ENCODE measurements at regions not wholly inside any gene's neighbourhood (a gene's known extent, or its start where the extent isn't known, plus 50 kb on each side); places are given as distances from the start of the nearest gene placed in this dataset.

DNA sequence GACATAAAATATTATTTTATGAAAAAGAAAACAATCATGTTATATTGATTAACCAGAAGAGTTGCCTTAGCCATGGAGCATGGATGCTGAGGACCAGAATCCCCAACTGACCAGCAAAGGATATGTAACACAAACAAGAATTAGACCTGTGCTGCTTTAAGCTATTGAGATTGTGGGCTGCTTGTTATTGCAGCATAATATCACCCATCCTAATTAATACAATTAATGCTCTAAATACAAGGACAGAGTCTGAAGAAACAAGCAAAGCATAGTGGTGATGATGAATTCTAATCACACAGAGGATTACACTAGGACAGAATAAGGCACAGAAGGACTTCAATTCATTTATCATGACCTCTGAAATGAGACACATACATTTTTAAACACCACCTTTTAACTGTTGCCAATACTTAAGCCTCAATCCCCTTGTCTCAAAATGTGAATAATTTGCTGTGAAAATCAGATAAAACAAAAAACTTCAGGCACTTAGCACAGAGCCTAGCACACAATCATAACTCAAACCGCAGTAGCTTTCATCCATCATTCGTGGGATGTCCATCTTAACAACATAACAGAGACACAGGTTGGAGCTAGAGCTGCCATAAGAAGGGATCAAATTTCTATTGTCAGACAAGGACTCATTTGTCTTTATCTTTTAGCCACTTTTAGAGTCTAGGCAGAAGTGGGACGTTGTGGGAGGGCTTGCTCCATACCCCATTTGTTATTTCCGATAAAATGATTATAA, 449.6 kb upstream of the DCN start:
- TF ChIP-seq, protein P1, sequence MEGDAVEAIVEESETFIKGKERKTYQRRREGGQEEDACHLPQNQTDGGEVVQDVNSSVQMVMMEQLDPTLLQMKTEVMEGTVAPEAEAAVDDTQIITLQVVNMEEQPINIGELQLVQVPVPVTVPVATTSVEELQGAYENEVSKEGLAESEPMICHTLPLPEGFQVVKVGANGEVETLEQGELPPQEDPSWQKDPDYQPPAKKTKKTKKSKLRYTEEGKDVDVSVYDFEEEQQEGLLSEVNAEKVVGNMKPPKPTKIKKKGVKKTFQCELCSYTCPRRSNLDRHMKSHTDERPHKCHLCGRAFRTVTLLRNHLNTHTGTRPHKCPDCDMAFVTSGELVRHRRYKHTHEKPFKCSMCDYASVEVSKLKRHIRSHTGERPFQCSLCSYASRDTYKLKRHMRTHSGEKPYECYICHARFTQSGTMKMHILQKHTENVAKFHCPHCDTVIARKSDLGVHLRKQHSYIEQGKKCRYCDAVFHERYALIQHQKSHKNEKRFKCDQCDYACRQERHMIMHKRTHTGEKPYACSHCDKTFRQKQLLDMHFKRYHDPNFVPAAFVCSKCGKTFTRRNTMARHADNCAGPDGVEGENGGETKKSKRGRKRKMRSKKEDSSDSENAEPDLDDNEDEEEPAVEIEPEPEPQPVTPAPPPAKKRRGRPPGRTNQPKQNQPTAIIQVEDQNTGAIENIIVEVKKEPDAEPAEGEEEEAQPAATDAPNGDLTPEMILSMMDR (IDR thresholded peaks at IDR 0.05) = no peak

DNA sequence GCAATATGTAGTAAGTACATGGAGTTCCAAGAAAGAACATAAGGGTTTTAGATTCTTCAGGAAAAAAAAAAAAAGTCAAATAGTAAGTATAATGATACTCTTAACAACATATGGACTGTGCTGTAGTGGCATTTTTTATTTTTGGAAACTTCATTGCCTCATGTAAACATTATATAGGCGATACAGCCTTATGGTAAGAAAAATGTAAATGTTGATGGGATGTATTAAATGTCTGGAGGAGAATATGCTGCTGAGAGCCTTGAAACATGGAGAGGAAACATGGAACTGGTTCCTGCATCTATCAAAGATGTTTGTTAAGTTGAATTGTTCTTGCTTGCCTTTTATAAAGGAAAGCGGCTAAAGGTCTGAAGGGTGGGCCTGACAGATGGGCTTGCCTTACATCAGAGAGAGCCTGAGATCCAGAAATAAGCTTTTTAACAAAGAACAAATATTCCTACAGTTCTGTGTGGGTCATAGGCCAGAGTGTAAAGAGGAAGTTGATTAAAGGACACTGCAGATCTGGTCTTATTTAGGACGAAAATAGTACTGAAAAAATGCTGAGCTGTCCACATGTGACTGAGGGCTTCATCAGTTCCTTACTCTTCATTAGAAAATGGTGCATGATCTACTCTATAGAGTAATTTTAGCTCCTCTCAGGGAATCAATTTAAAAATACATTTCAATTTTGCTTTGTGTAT, 448.1 kb upstream of the DCN start:
- TF ChIP-seq, protein P1 (IDR thresholded peaks at IDR 0.05) = no peak

DNA sequence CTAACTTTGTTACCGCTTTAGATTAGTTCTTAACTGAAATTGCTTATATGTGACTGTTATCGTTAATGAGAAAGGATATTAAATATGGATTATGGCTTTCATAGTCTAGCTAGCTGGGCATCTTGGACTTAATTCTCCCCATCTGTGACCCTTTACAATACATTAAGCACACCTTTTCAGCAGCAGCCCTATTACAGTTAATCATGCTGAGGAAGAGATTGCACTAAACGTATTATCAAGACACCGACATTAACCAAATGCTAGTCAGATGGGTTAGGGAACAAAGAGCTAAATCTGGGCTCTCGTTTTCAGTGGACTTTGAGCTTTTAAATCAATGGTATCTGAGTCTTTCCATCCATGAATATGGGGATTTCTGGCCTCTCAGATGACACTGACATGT, 447.5 kb upstream of the DCN start:
- TF ChIP-seq, protein P1 (IDR thresholded peaks at IDR 0.05) = no peak

DNA sequence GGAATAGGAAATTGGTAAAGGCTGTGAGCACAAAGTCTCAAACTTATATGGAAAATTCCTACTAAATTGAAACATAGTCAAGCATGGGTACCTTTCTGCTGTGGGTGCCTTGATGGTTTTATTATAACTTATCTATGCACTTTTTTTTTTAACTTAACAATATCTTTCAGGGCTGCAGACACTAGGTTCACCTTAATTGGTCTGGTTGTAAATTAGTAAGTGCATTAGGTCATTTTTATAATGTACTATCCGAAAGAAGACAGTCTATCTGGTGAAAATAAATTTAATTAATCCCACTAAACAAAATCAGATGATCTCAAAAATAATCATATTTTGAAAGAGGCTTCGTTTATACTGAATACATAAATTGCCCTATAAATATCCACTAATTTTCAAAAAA, 446.8 kb upstream of the DCN start:
- TF ChIP-seq, protein P1 (IDR thresholded peaks at IDR 0.05) = no peak

DNA sequence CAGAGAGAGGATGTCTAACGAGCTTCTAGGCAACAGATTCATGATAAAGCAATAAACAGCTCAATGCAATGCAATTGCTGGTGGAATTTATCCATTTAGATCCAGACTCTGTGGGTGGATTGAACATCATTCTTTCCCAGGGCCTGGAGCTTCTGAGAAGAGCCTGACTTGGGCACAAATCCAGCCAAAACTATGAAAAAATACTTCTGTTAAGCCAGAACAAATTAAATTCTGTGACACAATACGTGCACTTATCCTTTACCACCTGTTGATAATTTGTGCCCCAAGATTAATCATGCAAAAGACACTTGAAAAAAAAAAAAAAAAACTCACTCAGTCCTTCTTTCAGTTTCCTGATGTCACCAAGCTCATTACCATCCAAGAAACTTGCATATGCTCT, 446.0 kb upstream of the DCN start:
- TF ChIP-seq, protein P1 (IDR thresholded peaks at IDR 0.05) = no peak

DNA sequence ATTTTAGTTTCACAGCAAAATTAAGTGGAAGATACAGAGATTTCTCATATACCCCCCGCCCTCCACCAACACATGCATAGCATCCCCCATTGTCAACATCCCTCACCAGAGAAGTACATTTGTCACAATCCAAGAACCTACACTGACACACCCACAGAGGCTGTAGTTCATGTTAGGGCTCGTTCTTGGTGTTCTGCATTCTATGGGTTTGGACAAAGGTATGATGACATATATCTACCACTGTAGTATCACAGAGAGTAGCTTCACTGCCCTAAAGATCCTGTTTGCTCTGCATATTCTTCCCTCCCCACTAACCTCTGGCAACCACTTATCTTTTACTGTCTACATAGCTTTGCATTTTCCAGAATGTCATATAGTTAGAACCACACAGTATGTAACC, 444.6 kb upstream of the DCN start:
- TF ChIP-seq, protein P1 (IDR thresholded peaks at IDR 0.05) = no peak

DNA sequence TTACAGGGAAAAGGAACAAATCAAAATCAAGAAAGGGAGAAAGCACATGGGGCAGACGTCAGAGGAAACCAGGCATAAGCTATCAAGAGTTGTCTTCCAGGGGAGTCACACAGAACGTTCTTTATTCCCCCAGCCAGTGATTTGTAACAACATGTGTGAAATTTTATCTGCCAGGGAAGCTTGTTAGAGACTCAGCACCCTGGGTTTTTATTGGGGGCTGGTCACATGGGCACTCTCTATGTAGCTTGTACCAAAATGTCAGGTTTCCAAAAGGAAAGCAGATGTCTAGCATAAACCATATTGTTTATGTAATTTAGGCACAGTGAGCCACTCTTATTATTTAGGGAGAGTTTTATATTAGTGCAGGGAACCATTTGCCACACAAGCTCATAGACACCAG, 440.4 kb upstream of the DCN start:
- TF ChIP-seq, protein P1 (IDR thresholded peaks at IDR 0.05) = no peak
